ENCODE measurements at regions not wholly inside any gene's neighbourhood (a gene's known extent, or its start where the extent isn't known, plus 50 kb on each side); places are given as distances from the start of the nearest gene placed in this dataset.

- ATAC-seq: no peak
- intact Hi-C loops (cut with DNase I): loop anchor here (10.0 kb wide), 1 partner anchor 57 kb away; the partner anchor contains the start of gene CLINT1
- H3K9me3 ChIP-seq: no peaks in the 10 kb centered on the region
- H3K27ac ChIP-seq: no peak overlapping the region
- TF ChIP-seq CTCF (IDR thresholded peaks at IDR 0.05): no peak
- no peaks in the 10 kb centered on the region for H3K36me3 ChIP-seq
- H3K27me3 ChIP-seq (ENCODE audit: low read depth): no peaks in the 10 kb centered on the region
- peaks cover 23% of the 10 kb centered on the region for H3K4me1 ChIP-seq
- H3K4me3 ChIP-seq: no peak overlapping the region
- no peak for DNase-seq
These were observed 52.6 kb upstream of the CLINT1 start for GRCh38 chr5:157911568-157911967.
